ENCODE measurements at regions not wholly inside any gene's neighbourhood (a gene's known extent, or its start where the extent isn't known, plus 50 kb on each side); places are given as distances from the start of the nearest gene placed in this dataset.

GRCh38 chr7:114755856-114756255 lies 166.0 kb upstream of the MDFIC start:
- FAIRE-seq = no peak

- FAIRE-seq = no peak
Observed at GRCh38 chr7:114758661-114759227, 163.2 kb upstream of the MDFIC start.

DNA sequence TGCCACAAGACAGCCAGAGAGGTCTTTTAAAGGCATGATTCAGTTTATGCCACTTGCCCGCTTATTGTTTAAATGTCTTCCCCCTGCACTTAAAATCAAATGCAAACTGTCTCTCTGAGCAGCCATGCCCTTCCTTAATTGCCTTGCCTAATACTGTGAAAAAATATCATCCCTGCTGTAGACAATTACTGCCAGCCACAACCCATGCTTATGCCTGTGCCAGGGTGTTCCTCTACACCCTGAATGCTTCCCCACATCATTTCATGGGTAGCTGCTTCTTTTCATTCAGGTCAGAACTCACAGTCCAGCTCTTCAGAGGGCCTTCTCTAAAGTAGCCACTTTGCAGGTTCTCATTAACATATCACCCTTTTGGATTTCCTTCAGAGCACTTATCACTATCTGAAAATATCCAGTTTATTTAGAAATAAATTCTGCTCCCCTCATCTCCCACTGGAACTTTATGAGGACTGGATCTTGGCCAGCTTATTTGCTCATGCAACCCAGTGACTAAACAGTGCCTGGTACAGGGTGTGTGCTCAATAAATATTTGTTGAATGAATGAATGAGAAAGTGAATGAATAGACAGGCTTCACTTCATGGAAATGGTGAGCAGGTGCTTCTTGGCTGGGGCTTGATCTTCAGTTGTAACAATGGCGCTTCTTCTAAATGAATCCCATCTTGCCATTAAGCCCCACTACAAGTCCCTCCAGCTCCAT lies 162.4 kb upstream of the MDFIC start:
- no peak for FAIRE-seq

DNA sequence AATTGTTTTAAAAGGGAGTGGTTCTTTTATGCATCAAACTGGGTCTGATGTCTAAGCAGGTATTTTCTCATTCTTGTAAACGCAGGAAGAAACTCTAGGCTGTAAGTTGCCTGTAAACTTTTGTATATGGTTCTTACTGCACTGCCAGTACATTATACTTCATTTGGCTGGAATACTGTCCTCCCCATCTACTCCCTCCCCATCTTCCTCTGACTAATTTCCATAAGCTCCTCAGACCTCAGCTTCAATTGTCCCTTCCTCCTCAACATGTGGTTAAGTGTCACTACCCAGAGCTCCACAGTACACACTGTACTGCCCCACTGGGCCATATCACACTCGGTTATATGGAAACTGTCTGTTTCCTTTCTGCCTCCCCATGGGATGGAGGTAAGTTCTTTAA lies 161.4 kb upstream of the MDFIC start:
- no peak for FAIRE-seq

DNA sequence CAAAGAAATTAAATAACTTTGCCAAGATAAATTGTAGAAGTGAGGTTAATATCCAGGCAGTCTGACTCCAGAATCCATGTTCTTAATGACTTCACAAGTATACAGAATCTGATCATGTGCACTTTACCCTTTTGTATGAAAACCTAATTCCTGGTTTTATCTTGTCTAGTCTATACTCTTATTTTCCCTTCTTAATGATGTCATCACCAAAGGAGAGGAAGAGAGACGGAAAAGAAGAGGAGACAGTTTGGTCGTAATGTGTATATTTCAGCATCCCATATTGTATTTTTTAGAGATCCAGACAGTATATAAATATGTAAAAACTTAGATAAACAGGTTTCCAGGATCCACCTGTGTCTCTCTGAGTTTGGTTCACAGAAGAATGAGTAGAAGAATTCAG lies 159.9 kb upstream of the MDFIC start:
- no peak for FAIRE-seq

DNA sequence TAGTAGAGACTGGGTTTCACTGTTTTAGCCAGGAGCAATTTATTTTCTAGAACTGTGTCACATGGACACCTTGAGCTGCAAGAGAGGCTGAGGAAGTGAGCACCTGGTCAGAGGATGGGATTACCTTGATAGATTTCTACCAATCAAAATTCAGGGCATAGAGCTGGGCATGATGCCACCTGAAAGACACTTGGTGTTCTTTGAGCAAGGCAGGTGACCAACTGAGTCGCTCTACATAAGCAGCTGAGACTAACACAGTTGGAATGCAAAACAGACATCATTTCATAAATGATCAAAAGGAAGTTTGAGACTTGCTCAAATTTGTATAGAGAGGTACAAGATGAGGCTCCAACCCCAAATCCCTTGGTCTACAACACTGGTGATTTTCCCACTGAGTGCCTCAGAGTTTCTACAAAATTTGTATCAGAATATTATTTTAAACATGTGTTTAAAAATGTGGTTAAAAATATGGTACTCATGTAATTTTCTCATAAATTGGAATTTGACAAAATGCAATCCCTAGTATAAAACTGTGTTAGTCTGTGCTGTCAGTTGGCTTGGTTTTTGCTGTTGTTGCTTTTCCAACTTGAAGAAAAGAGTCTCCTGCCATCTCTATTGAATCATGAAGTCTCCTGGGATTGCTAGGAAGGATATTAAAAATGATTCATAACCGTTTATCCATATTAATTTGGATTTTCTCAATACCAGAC lies 156.4 kb upstream of the MDFIC start:
- no peak for FAIRE-seq

DNA sequence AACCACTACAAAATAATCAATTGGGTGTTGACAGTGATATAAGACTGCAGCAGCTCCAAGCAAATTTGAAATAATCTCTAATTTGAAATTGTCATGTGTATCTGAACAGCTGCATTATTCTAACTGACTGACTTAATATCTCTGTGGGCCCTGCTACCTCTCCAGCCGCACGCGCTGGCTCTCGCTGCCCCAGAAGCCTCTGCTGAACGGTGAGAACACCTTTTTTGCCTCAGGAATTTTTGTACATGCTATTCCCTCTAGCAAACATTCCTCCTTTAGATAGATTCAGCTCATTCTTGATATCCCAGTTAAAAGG lies 155.9 kb upstream of the MDFIC start:
- FAIRE-seq = no peak

DNA sequence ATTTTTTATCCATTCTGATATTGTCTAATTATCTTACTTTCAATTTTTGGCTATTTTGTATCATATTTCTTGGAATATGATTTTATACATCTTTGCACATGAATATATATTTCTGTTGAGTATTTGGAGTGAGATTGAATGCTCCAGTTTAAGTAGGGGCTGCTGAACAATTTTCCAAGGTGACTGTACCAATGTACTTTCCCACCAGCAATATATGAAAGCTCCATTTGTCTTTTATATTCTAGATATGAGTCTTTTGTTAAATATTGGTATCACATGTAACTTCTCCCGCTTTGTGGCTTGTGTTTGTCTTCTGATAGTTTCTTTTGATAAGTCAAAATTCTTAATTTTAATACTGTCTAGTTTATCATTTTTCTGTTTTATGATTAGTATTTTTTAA lies 144.6 kb upstream of the MDFIC start:
- no peak for FAIRE-seq

DNA sequence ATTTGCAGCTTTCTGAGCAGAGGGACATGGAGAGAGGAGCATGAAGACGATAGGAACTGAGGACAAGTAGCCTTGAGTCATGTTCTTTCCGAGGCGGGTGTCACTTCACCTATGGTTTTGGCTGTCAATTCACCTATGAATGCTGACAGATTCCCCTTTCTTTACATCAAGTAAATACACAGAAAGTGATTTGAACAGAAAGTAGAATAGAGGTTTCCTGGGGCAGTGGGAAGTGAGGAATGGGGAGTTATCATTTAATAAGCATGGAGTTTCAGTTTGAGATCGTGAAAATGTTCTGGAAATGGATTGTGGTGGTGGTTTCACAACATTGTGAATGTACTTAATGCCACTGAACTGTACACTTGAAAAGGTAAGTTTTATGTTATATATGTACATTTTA lies 138.4 kb upstream of the MDFIC start:
- no peak for FAIRE-seq

DNA sequence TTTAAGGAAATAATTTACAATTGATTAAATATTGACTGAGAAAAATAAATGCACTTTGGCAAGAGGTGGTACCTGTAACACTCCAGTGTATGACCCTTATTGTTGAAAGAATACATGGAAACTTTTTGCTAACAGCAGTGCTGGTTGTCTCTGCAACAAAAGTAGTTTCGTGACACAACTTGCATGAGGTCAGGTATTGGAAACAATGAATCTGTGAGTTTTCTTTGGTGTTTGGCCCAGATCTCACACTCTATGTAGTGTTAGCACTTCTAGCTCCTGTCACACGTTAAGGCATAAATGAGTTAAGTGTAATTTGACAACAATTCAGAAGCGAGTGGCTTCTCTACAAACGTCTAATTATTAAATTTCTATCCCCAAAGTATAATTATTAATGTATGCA lies 137.7 kb upstream of the MDFIC start:
- FAIRE-seq = no peak

- FAIRE-seq = no peak
Observed at GRCh38 chr7:114784746-114785145, 137.1 kb upstream of the MDFIC start.

- FAIRE-seq = no peak
Observed at GRCh38 chr7:114785496-114785895, 136.4 kb upstream of the MDFIC start.

DNA sequence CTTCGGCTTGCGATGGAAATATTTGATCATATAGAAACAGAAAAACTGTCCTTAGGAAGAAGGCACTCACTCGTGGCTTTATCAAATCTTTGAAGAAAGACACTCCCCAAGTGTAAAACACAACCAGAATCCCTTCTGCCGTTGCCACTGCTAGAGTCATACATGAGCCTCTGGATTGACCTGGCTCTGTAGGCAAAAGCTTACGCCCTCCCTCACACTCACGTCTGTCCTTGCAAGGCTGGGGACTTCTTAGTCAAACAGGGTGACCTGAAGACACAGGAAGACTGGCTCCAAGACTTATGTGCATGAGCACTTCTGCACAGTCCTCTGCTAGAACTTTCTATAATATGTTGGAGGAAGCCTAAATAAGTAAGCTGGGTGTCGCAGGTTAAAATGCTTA lies 135.4 kb upstream of the MDFIC start:
- FAIRE-seq = no peak

- no peak for FAIRE-seq
Observed at GRCh38 chr7:114787556-114787955, 134.3 kb upstream of the MDFIC start.

DNA sequence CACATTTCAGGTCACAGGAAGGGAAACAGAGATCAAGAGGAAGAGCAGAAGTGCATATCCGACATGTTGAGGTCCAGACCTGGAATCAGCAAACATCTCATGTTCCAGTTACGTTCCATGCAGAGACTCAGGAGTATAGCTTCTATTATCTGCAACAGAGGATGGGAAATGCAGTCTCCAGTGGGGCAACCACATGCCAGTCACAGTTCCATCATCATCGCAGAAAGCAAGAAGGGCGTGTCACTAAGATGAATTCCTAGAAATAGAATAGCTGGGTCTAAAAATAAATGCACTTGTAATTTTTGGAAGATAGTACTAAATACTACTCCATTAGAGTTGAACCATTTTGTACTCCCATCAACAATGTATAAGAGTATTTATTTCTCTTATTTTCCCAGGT lies 133.2 kb upstream of the MDFIC start:
- no peak for FAIRE-seq

DNA sequence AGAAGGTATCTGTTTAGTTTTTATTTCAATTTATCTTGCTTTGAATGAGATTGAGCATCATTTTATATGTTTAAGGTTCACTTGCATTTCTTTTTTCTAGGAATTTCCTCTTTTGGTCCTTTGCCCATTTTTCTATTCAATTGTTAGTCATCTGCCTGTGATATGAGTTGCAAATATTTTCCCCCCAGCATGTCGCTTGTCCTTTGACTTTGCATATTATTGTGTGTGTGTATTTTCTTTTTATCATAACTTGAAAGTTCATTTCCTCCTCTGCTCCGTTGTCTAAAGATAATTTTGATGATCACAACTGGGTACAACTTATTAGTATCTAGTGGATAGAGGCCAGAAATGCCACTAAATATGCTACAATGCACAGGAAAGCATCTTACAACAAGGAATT lies 132.7 kb upstream of the MDFIC start:
- FAIRE-seq = no peak

DNA sequence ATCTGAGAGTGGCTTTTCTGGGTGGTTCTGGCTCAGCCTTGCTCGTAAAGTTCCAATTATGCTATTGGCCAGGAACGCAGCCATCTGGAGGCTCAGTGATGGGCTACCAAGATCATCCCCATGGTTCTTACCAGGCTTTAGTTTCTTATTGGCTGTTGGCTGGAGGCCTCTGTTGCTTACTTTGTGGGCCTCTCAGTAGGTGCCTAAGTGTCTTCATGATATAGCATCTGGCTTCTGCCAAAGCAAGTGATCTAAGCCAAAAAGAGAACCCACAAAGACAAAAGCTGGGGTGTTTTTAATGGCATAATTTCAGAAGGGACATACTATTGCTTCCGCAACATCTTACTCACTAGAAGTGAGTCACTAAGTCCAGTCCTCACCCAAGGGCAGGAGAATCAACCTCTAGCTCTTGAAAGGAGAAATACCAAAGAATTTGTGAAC lies 132.0 kb upstream of the MDFIC start:
- no peak for FAIRE-seq

DNA sequence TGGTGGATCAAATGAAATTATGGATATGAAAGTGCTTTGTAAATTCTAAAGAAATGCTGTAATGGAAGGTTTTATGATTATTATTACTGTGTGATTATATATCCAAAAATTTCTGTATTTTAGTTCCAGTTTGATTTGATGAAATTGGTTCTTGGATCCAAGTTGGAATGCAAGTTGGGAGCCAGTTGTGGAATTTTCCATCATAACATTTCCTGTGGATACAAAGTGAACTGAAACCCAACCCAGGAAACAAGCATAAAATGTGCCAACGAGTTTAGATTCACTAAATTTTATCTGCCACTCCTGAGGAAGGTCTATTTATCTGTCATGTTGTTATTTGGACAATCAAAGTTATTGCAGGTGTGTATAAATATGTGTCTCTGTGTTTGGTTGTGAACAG lies 131.4 kb upstream of the MDFIC start:
- no peak for FAIRE-seq

DNA sequence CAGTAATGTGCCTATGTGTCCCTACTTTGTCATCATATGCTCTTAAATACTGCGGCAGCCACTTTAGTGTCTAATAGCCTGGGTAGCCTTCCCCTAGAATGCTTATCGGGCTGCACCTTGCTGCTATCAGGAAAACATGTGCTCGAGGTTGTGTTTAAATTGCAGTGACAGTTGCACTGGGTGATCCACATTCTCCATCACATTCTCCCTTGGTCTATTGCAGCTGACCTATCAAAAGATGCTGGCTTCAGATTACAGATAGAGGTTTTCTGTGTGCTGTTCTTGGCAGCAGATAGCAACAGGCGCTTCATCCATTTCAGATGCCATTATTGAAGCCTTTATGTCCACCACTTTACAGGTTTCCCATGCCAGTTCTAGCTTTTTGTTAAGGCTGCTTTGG lies 130.1 kb upstream of the MDFIC start:
- no peak for FAIRE-seq

- no peak for FAIRE-seq
Observed at GRCh38 chr7:114793155-114793845, 128.6 kb upstream of the MDFIC start.

DNA sequence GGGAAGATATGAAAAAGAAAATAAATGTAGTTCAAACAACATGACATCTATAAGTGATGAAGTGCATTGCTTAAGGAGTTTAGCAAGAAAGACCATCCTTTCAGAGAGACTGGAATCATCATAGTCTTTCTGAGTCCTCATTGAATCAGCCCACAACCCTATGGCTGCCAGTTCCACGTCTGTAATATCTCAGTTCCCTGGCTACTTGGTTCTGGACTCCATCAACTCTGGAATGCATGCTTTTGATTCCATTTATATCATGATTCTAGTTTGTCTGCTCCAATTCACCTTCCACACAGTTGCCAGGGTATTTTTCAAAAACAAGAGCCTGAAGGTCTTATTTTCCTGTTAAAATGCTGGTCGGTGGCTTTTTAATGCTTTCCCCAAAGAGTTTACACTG lies 126.4 kb upstream of the MDFIC start:
- FAIRE-seq = no peak

DNA sequence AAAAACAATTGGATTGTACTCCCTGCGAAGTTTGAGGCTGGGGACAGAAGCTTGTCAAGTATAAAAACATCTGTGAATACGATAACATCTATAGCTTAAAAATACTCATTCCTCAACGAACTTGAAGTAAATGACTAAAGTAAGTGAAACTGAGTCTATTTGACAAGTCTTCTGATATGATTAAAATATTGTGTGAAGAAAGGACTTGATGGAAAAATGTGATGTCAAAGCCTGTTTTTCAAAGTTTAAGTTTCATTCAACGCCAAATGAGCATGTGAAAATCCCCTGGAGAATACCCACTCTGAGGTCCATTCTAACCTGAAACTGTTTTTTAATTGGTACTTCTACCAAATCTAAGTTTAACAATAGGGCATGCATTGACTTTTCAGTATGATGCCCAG lies 122.3 kb upstream of the MDFIC start:
- FAIRE-seq = no peak

- FAIRE-seq = no peak
Observed at GRCh38 chr7:114802632-114803031, 119.3 kb upstream of the MDFIC start.

DNA sequence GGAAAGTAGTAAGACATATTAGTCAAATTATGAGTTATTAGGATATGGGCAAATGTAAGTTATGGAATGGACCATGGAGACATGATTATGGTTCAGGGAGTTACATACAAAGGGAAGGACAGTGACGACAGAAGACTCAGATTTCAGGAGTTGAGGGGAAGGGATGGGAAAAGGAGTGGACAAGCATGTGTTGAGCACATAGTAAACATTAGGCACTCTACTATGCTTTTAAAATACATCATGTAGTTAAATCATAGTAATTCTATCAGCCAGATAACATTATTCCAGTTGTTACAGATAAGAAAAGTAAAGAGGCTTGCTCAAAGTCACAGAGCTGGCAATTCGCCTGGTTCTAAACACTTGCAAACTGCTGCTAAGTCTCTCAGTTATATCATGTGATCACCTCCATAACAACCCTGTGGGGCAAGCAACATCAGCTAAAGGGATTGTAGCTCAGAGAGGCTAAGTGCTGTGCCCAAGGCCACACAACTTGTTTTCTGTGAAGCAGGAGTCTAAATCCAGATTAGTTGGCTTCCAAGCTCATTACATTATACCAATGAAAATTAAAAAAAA lies 115.2 kb upstream of the MDFIC start:
- FAIRE-seq = no peak

Data from endometrium (tissue), 2 donors.